ENCODE measurements at regions not wholly inside any gene's neighbourhood (a gene's known extent, or its start where the extent isn't known, plus 50 kb on each side); places are given as distances from the start of the nearest gene placed in this dataset.
"Not testable (repeated sequence)": the region's sequence is repeated elsewhere in the genome, so short reads cannot be mapped to it uniquely, and the experiment has no call there.

GRCh38 chr6:130715058-130715457 lies 112.1 kb upstream of the SMLR1 start:
- DNase-seq (ENCODE audit: low read depth) = no peak
- H3K4me3 ChIP-seq (ENCODE audit: low read depth, low read length) = no peak overlapping the region
- no peak for TF ChIP-seq CTCF (IDR thresholded peaks at IDR 0.05; ENCODE audit: low read depth, low read length, missing control alignments)

GRCh38 chr6:130716466-130716865 lies 110.7 kb upstream of the SMLR1 start:
- no peak for DNase-seq (ENCODE audit: low read depth)
- no peak for TF ChIP-seq CTCF (IDR thresholded peaks at IDR 0.05; ENCODE audit: low read depth, low read length, missing control alignments)

GRCh38 chr6:130717657-130718056 lies 109.5 kb upstream of the SMLR1 start:
- TF ChIP-seq CTCF (IDR thresholded peaks at IDR 0.05; ENCODE audit: low read depth, low read length, missing control alignments) = no peak
- DNase-seq (ENCODE audit: low read depth) = no peak
- no peak overlapping the region for H3K4me3 ChIP-seq (ENCODE audit: low read depth, low read length)

More at GRCh38 chr6:130716466-130716865, 110.7 kb upstream of the SMLR1 start:
- H3K4me3 ChIP-seq (ENCODE audit: low read depth, low read length) = no peak overlapping the region

- H3K4me3 ChIP-seq (ENCODE audit: low read depth, low read length) = no peak overlapping the region
- DNase-seq (ENCODE audit: low read depth) = no peak
- no peak for TF ChIP-seq CTCF (IDR thresholded peaks at IDR 0.05; ENCODE audit: low read depth, low read length, missing control alignments)
These were observed 107.0 kb upstream of the SMLR1 start for GRCh38 chr6:130720076-130720715.

- TF ChIP-seq CTCF (IDR thresholded peaks at IDR 0.05; ENCODE audit: low read depth, low read length, missing control alignments) = no peak
- no peak overlapping the region for H3K4me3 ChIP-seq (ENCODE audit: low read depth, low read length)
- DNase-seq (ENCODE audit: low read depth) = no peak
These were observed 103.1 kb upstream of the SMLR1 start for GRCh38 chr6:130724089-130724488.

- DNase-seq (ENCODE audit: low read depth) = no peak
- H3K4me3 ChIP-seq (ENCODE audit: low read depth, low read length) = no peak overlapping the region
- TF ChIP-seq CTCF (IDR thresholded peaks at IDR 0.05; ENCODE audit: low read depth, low read length, missing control alignments) = no peak
These were observed 101.7 kb upstream of the SMLR1 start for GRCh38 chr6:130725551-130725950.

GRCh38 chr6:130728064-130728463 lies 99.1 kb upstream of the SMLR1 start:
- not testable (repeated sequence) for DNase-seq (ENCODE audit: low read depth); H3K4me3 ChIP-seq (ENCODE audit: low read depth, low read length)
